GM12875 (cell line): ENCODE measurements at regions not wholly inside any gene's neighbourhood (a gene's known extent, or its start where the extent isn't known, plus 50 kb on each side); places are given as distances from the start of the nearest gene placed in this dataset.

Experiments
- H3K4me3 ChIP-seq: one replicate; pipeline ENCODE4 v1.5.1; 2011; ENCODE audit warnings: low read depth, low read length, control low read depth
- TF ChIP-seq, protein P1 (sequence below): IDR thresholded peaks from 2 replicates; pipeline ENCODE4 v1.5.1; 2011; ENCODE audit warnings: low read depth, mild to moderate bottlenecking, control low read depth, inconsistent platforms, low read length, moderate library complexity, borderline replicate concordance; ENCODE audit not compliant: insufficient read depth

DNA sequence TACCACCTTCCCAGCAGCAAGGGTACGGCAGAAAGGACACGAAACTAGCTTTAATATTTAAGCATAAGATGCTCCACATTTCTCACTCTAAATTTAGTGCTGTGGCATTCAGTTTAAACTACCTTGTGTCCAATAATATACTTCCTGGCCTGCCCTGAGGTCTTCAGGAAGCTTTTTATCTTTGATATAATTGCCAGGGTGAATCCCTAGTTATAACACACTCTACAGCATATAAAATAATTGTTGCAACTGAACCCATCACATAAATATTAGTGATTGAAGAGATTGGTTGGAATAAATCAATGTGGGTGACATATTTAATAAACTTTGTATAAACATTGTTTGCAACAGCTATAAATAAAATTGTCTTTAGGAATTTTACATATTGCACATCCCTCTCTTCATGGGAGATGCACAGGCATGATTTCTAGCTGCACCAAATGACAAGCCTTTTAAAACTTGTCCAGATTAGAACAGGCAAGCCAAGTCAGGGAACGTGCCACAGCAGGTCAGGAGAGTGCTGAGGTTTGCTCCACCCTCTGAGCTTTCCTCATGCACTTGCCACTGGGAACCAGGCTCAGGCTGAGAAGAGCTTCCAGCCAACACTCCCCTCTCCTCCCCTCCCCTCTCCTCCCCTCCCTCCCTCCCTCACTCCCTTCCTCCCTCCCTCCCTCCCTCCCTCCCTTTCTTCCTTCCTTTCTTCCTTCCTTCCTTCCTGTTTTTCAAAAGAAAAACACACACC is 623.2 kb upstream of the PKN2 start:
- TF ChIP-seq, protein P1, sequence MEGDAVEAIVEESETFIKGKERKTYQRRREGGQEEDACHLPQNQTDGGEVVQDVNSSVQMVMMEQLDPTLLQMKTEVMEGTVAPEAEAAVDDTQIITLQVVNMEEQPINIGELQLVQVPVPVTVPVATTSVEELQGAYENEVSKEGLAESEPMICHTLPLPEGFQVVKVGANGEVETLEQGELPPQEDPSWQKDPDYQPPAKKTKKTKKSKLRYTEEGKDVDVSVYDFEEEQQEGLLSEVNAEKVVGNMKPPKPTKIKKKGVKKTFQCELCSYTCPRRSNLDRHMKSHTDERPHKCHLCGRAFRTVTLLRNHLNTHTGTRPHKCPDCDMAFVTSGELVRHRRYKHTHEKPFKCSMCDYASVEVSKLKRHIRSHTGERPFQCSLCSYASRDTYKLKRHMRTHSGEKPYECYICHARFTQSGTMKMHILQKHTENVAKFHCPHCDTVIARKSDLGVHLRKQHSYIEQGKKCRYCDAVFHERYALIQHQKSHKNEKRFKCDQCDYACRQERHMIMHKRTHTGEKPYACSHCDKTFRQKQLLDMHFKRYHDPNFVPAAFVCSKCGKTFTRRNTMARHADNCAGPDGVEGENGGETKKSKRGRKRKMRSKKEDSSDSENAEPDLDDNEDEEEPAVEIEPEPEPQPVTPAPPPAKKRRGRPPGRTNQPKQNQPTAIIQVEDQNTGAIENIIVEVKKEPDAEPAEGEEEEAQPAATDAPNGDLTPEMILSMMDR = no peak
- no peak overlapping the region for H3K4me3 ChIP-seq

DNA sequence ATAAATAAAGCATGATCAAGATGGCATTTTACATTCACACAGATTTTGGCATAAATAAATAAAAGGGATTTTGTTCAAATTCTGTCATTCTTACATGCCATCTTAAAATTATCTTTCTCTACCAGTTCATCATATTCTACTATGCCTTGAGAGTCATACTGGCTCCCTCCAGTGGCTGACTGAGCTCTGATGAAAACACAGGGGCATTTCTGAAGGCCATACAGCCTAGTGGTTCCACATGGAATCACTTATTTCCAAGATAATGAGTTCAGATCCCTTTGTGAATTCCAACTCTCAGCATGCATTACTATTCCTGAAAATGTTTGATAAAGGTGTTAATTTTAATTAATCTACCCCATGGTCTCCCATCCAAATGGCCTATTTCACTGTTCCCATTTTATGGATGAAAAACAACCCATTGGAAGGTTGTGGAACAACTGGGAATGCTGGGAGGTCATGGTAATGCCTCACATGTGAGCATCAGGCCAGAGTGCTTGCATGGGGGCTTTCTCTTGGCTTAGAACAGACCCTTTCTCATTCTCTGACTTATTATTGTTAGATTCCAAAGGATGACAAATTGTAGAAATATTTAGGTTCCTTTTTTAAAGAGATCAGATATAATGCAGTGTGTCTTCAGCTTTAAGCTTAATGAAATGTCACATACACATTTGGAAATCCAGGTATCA is 622.4 kb upstream of the PKN2 start:
- TF ChIP-seq, protein P1 = peak; percentile 51; the same call in 1 of the 2 replicates

GRCh38 chr1:88062650-88063153 is 621.4 kb upstream of the PKN2 start:
- no peak overlapping the region for H3K4me3 ChIP-seq
- TF ChIP-seq, protein P1 = no peak

More for the DNA sequence above, 622.4 kb upstream of the PKN2 start:
- no peak overlapping the region for H3K4me3 ChIP-seq

GRCh38 chr1:88063605-88064004 is 620.5 kb upstream of the PKN2 start:
- no peak overlapping the region for H3K4me3 ChIP-seq
- TF ChIP-seq, protein P1 = no peak

DNA sequence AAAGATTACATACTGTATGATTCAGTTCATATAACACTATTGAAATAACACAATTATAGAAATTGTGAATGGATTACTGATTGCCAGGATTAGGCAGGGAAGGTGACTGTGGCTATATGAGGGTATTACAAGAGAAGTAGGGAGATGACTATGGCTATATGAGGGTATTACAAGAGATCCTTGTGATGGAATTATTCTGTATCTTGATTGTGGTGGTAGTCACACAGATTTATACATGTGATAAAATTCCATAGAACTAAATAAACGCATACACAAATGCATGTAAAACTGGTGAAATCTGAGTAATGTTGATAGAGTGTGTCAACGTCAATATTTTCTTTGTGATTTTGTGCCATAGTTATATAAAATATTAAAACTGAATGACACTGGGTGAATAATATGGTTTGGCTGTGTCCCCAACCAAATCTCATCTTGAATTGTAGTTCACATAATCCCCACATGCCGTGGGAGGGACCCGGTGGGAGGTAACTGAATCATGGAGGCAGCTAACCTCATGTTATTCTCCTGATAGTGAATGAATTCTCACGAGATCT is 615.6 kb upstream of the PKN2 start:
- H3K4me3 ChIP-seq = no peak overlapping the region
- TF ChIP-seq, protein P1 = no peak

GRCh38 chr1:88070956-88071355 is 613.1 kb upstream of the PKN2 start:
- no peak overlapping the region for H3K4me3 ChIP-seq
- TF ChIP-seq, protein P1 = no peak
